H9 (cell line): ENCODE measurements at regions not wholly inside any gene's neighbourhood (a gene's known extent, or its start where the extent isn't known, plus 50 kb on each side); places are given as distances from the start of the nearest gene placed in this dataset.

Experiments used
- DNase-seq: peaks from one replicate; pipeline ENCODE4 v3.0.0-alpha.2; 2017
- H2AFZ ChIP-seq: one replicate; pipeline ENCODE4 v1.6.1; 2013; ENCODE audit warnings: mild to moderate bottlenecking, low read length, control low read depth, moderate library complexity
- H2AK5ac ChIP-seq: 2 replicates; pipeline ENCODE4 v1.6.1; 2013; ENCODE audit warnings: low read length, control low read depth, mixed read lengths; ENCODE audit not compliant: insufficient read length
- H2BK120ac ChIP-seq: one replicate; pipeline ENCODE4 v1.6.1; 2013; ENCODE audit warnings: low read depth, mild to moderate bottlenecking, low read length, control low read depth, inconsistent platforms; ENCODE audit not compliant: poor library complexity, severe bottlenecking
- H2BK12ac ChIP-seq: 2 replicates; pipeline ENCODE4 v1.6.1; 2013; ENCODE audit warnings: low read length, control low read depth, mixed read lengths, low read depth; ENCODE audit not compliant: insufficient read length
- H2BK15ac ChIP-seq: 2 replicates; pipeline ENCODE4 v1.6.1; 2013; ENCODE audit warnings: low read depth, low read length, control low read depth
- H2BK20ac ChIP-seq: one replicate; pipeline ENCODE4 v1.6.1; 2013; ENCODE audit warnings: low read depth, mild to moderate bottlenecking, low read length, control low read depth, inconsistent platforms; ENCODE audit not compliant: poor library complexity, severe bottlenecking
- H2BK5ac ChIP-seq: 2 replicates; pipeline ENCODE4 v1.6.1; 2013; ENCODE audit warnings: low read length, control low read depth, mixed read lengths; ENCODE audit not compliant: insufficient read length
- H3K14ac ChIP-seq: 2 replicates; pipeline ENCODE4 v1.6.1; 2013; ENCODE audit warnings: low read length, control low read depth; ENCODE audit not compliant: insufficient read depth
- H3K18ac ChIP-seq: 2 replicates; pipeline ENCODE4 v1.6.1; 2013; ENCODE audit warnings: low read depth, mild to moderate bottlenecking, mixed read lengths, low read length, control low read depth; ENCODE audit not compliant: insufficient read length
- H3K23ac ChIP-seq: 2 replicates; pipeline ENCODE4 v1.6.1; 2013; ENCODE audit warnings: low read length, control low read depth, mixed read lengths, low read depth; ENCODE audit not compliant: insufficient read length
- H3K23me2 ChIP-seq: 2 replicates; pipeline ENCODE4 v1.6.1; 2013; ENCODE audit warnings: low read depth, mild to moderate bottlenecking, mixed read lengths, low read length, control low read depth; ENCODE audit not compliant: insufficient read length, poor library complexity, severe bottlenecking
- H3K27ac ChIP-seq: 2 replicates; pipeline ENCODE4 v1.5.1; 2013; ENCODE audit warnings: low read length, control low read depth, mixed read lengths, low read depth; ENCODE audit not compliant: insufficient read length
- H3K27me3 ChIP-seq: 2 replicates; pipeline ENCODE4 v1.6.1; 2013; ENCODE audit warnings: low read length, control low read depth, inconsistent platforms; ENCODE audit not compliant: insufficient read depth
- H3K4ac ChIP-seq: 2 replicates; pipeline ENCODE4 v1.6.1; 2013; ENCODE audit warnings: low read depth, mild to moderate bottlenecking, control low read depth, inconsistent platforms, low read length, moderate library complexity
- H3K4me1 ChIP-seq: 2 replicates; pipeline ENCODE4 v1.6.1; 2013; ENCODE audit warnings: low read length, control low read depth, inconsistent platforms; ENCODE audit not compliant: insufficient read depth
- H3K4me2 ChIP-seq: 2 replicates; pipeline ENCODE4 v1.6.1; 2013; ENCODE audit warnings: low read length, control low read depth, mixed read lengths; ENCODE audit not compliant: insufficient read length, insufficient read depth
- H3K56ac ChIP-seq: 2 replicates; pipeline ENCODE4 v1.6.1; 2013; ENCODE audit warnings: low read depth, mild to moderate bottlenecking, mixed read lengths, low read length, control low read depth; ENCODE audit not compliant: insufficient read length
- H3K79me1 ChIP-seq: 2 replicates; pipeline ENCODE4 v1.6.1; 2013; ENCODE audit warnings: low read depth, mild to moderate bottlenecking, moderate library complexity, low read length, control low read depth, inconsistent platforms; ENCODE audit not compliant: insufficient read depth, poor library complexity, severe bottlenecking
- H3K79me2 ChIP-seq: 2 replicates; pipeline ENCODE4 v1.6.1; 2013; ENCODE audit warnings: low read length, control low read depth, inconsistent platforms; ENCODE audit not compliant: insufficient read depth
- H3K9ac ChIP-seq: 2 replicates; pipeline ENCODE4 v1.6.1; 2013; ENCODE audit warnings: low read length, control low read depth, mixed read lengths; ENCODE audit not compliant: insufficient read length; ENCODE audit errors: extremely low read depth
- H3K9me3 ChIP-seq: one replicate; pipeline ENCODE4 v1.6.1; 2013; ENCODE audit warnings: low read depth, low read length, inconsistent platforms; ENCODE audit not compliant: control insufficient read depth
- H3T11ph ChIP-seq: one replicate; pipeline ENCODE4 v1.6.1; 2013; ENCODE audit warnings: mild to moderate bottlenecking, low read length, control low read depth, inconsistent platforms
- H4K20me1 ChIP-seq: one replicate; pipeline ENCODE4 v1.6.1; 2013; ENCODE audit not compliant: control insufficient read depth, insufficient read length, insufficient read depth
- H4K5ac ChIP-seq: 2 replicates; pipeline ENCODE4 v1.6.1; 2013; ENCODE audit warnings: low read depth, mild to moderate bottlenecking, mixed read lengths, low read length, control low read depth; ENCODE audit not compliant: insufficient read length
- H4K8ac ChIP-seq: replicated peaks from 2 replicates; pipeline ENCODE4 v1.6.1; 2013; ENCODE audit warnings: low read length, control low read depth, mixed read lengths, low read depth; ENCODE audit not compliant: insufficient read length
- H4K91ac ChIP-seq: 2 replicates; pipeline ENCODE4 v1.6.1; 2013; ENCODE audit warnings: low read depth, mild to moderate bottlenecking, moderate library complexity, mixed read lengths, low read length, control low read depth; ENCODE audit not compliant: insufficient read length
- H3K27ac Mint-ChIP-seq, 3 experiments: 2 replicates in 2 of 3; 3 replicates in 1 of 3; pipeline ENCODE4 v1.8.0; 2020 to 2021; ENCODE audit warnings: mixed read lengths in 3 of 3, mild to moderate bottlenecking in 1 of 3, moderate library complexity in 1 of 3
- H3K27me3 Mint-ChIP-seq: 2 replicates; pipeline ENCODE4 v1.8.0; 2021; ENCODE audit warnings: low read depth, mild to moderate bottlenecking, moderate library complexity, mixed read lengths
- H3K36me3 Mint-ChIP-seq, 3 experiments: 2 replicates in 2 of 3; 3 replicates in 1 of 3; pipeline ENCODE4 v1.8.0; 2020 to 2021; ENCODE audit warnings: low read depth in 3 of 3, mixed read lengths in 3 of 3; ENCODE audit not compliant: insufficient read depth in 1 of 3
- H3K4me1 Mint-ChIP-seq, 2 experiments: 2 replicates each; pipeline ENCODE4 v1.8.0; 2020; ENCODE audit warnings: mixed read lengths in 2 of 2
- H3K4me3 Mint-ChIP-seq, 2 experiments: 2 replicates in 1 of 2; 3 replicates in 1 of 2; pipeline ENCODE4 v1.8.0; 2020 to 2021; ENCODE audit warnings: mild to moderate bottlenecking in 2 of 2, mixed read lengths in 2 of 2, moderate library complexity in 1 of 2
- H3K9me3 Mint-ChIP-seq, 2 experiments: 2 replicates in 1 of 2; 3 replicates in 1 of 2; pipeline ENCODE4 v1.8.0; 2020; ENCODE audit warnings: mild to moderate bottlenecking in 2 of 2, mixed read lengths in 2 of 2, moderate library complexity in 1 of 2
- CTCF ChIP-seq: fragments of 200-600 bp; sonication (generic); conservative IDR thresholded peaks from 3 replicates; pipeline ENCODE4 v1.8.0; 2021; ENCODE audit warnings: antibody characterized with exemption, mild to moderate bottlenecking
- WGBS: extraction: QIAGEN DNeasy Blood & Tissue Kit; methylation state at CpG from one replicate; pipeline ENCODE4 v1.1.7; 2013; ENCODE audit warnings: missing lambda C conversion rate, low lambda C conversion rate, mixed read lengths; ENCODE audit not compliant: insufficient read length; ENCODE audit errors: extremely low coverage; 5-methylcytosine and 5-hydroxymethylcytosine counted together

- H2AFZ ChIP-seq = no peak overlapping the region
- H4K91ac ChIP-seq = no peak overlapping the region
- H3K79me1 ChIP-seq = no peaks in the 10 kb centered on the region
- no peak overlapping the region for H3T11ph ChIP-seq
- H3K56ac ChIP-seq = no peak overlapping the region
- H3K23ac ChIP-seq = no peak overlapping the region
- H4K8ac ChIP-seq = no peak overlapping the region
- H3K27ac ChIP-seq = no peak overlapping the region
- no peak overlapping the region for H2AK5ac ChIP-seq
- H3K23me2 ChIP-seq = no peaks in the 10 kb centered on the region
- H3K9ac ChIP-seq = no peak overlapping the region
- H3K9me3 ChIP-seq = no peaks in the 10 kb centered on the region
- no peak overlapping the region for H3K14ac ChIP-seq
- no peak overlapping the region for H2BK5ac ChIP-seq
- Mint-ChIP-seq H3K27ac (peak overlapping the region; percentile 57 to 98 (median 67); a peak in 5 of 7 replicates), H3K27me3 (no peaks in the 10 kb centered on the region), H3K9me3 (no peaks in the 10 kb centered on the region; a peak in 2 of 5 replicates), H3K4me1 (peaks cover 5 to 15% of the 10 kb centered on the region in 2 experiments), H3K36me3 (peaks cover 3 to 14% (median 4%) of the 10 kb centered on the region in 3 experiments; a peak in 6 of 7 replicates), H3K4me3 (no peak overlapping the region)
- H4K5ac ChIP-seq = no peak overlapping the region
- H4K20me1 ChIP-seq = no peaks in the 10 kb centered on the region
- no peak overlapping the region for H3K4ac ChIP-seq
- no peak overlapping the region for H2BK12ac ChIP-seq
- no peak for TF ChIP-seq CTCF
- H3K79me2 ChIP-seq = no peaks in the 10 kb centered on the region
- H3K18ac ChIP-seq = no peak overlapping the region
- DNase-seq = peak; percentile 77
- H2BK120ac ChIP-seq = no peak overlapping the region
- no peak overlapping the region for H2BK15ac ChIP-seq
- no peak overlapping the region for H3K4me2 ChIP-seq
- no peak overlapping the region for H2BK20ac ChIP-seq
- H3K27me3 ChIP-seq = no peaks in the 10 kb centered on the region
- no CpG with 5 or more reads among the region's 3 CpGs for WGBS
- H3K4me1 ChIP-seq = no peaks in the 10 kb centered on the region; the same call in 1 of the 2 replicates
Observed at GRCh38 chr3:76497636-76498035, 542.3 kb upstream of the ROBO2 start.
